ENCODE measurements at regions not wholly inside any gene's neighbourhood (a gene's known extent, or its start where the extent isn't known, plus 50 kb on each side); places are given as distances from the start of the nearest gene placed in this dataset.
A peak's percentile ranks its signal among the peaks of the same experiment; 100 is the strongest.

GRCh38 chr16:27717726-27718125 lies 167.8 kb downstream of the KATNIP start:
- WGBS, 4 donors: 93 to 97% (median 95%) methylated on average over 2 of the region's 2 CpGs
- peak in 1 of 5 donors; percentile 22 for DNase-seq
- H3K27ac ChIP-seq: peak overlapping the region in 2 of 12 donors; percentile 22 to 47

GRCh38 chr16:27718201-27719105 lies 168.5 kb downstream of the KATNIP start:
- H3K27ac ChIP-seq: peak overlapping the region in 2 of 12 donors; percentile 22 to 47
- no peaks in the 10 kb centered on the region for H3K27me3 ChIP-seq
- intact Hi-C loops (cut with DNase I): no loop called here
- no peak for ATAC-seq
- 90 to 94% (median 91%) methylated on average over 15 of the region's 15 CpGs for WGBS, 4 donors
- H3K4me3 ChIP-seq: no peak overlapping the region
- DNase-seq: peak in 1 of 5 donors; percentile 21
- peaks cover 0 to 10% (median 0%) of the 10 kb centered on the region in 12 donors for H3K4me1 ChIP-seq
- no peaks in the 10 kb centered on the region for H3K9me3 ChIP-seq
- H3K36me3 ChIP-seq: peaks cover 0 to 10% (median 0%) of the 10 kb centered on the region in 9 donors
- TF ChIP-seq CTCF (IDR thresholded peaks at IDR 0.05) (no peak), POLR2A (IDR thresholded peaks at IDR 0.05) (no peak)

More at GRCh38 chr16:27717726-27718125, 167.8 kb downstream of the KATNIP start:
- H3K4me3 ChIP-seq: no peak overlapping the region
- intact Hi-C loops (cut with DNase I): no loop called here
- no peak for ATAC-seq
- H3K36me3 ChIP-seq: peaks cover 0 to 8% (median 2%) of the 10 kb centered on the region in 9 donors
- no peaks in the 10 kb centered on the region for H3K27me3 ChIP-seq
- H3K4me1 ChIP-seq: peaks cover 0 to 10% (median 0%) of the 10 kb centered on the region in 12 donors
- TF ChIP-seq POLR2A (IDR thresholded peaks at IDR 0.05) (no peak), CTCF (IDR thresholded peaks at IDR 0.05) (no peak)
- no peaks in the 10 kb centered on the region for H3K9me3 ChIP-seq

- peak overlapping the region in 1 of 12 donors; percentile 8 for H3K27ac ChIP-seq
- intact Hi-C loops (cut with DNase I): no loop called here
- H3K27me3 ChIP-seq: no peaks in the 10 kb centered on the region
These were observed 169.1 kb downstream of the KATNIP start for GRCh38 chr16:27719106-27719445.

More at GRCh38 chr16:27719106-27719445, 169.1 kb downstream of the KATNIP start:
- Histone ChIP-seq H3K4me3 (no peak overlapping the region), H3K9me3 (no peaks in the 10 kb centered on the region), H3K36me3 (peaks cover 0 to 10% (median 0%) of the 10 kb centered on the region in 9 donors), H3K4me1 (peaks cover 0 to 13% (median 3%) of the 10 kb centered on the region in 12 donors)
- peak in 1 of 5 donors; percentile 13 for DNase-seq
- no peak for ATAC-seq
- TF ChIP-seq POLR2A (IDR thresholded peaks at IDR 0.05): no peak
- TF ChIP-seq CTCF (IDR thresholded peaks at IDR 0.05): no peak
- WGBS, 4 donors: 91 to 95% (median 95%) methylated on average over 3 of the region's 3 CpGs

Data from heart left ventricle (tissue), 16 donors.